Activated naive CD4-positive, alpha-beta T cell treated with Interleukin-2 at 50 U/mL for 16 hours (primary cell): ENCODE measurements at regions not wholly inside any gene's neighbourhood (a gene's known extent, or its start where the extent isn't known, plus 50 kb on each side); places are given as distances from the start of the nearest gene placed in this dataset.
"Not testable (repeated sequence)": the region's sequence is repeated elsewhere in the genome, so short reads cannot be mapped to it uniquely, and the experiment has no call there.

ENCODE experiments used
- DNase-seq: peaks from one replicate; pipeline ENCODE4 v3.0.0-alpha.2; 2020

GRCh38 chr3:193909387-193909786, 226.6 kb upstream of the HES1 start:
- DNase-seq: no peak

- DNase-seq: no peak
Observed at GRCh38 chr3:193910310-193910709, 225.6 kb upstream of the HES1 start.

GRCh38 chr3:193910886-193911738, 224.8 kb upstream of the HES1 start:
- no peak for DNase-seq

- no peak for DNase-seq
Observed at GRCh38 chr3:193911784-193912340, 224.1 kb upstream of the HES1 start.

- DNase-seq: no peak
Observed at GRCh38 chr3:193912621-193913178, 223.2 kb upstream of the HES1 start.

- DNase-seq: no peak
Observed at GRCh38 chr3:193914602-193915001, 221.3 kb upstream of the HES1 start.

- DNase-seq: no peak
Observed at GRCh38 chr3:193915099-193915498, 220.8 kb upstream of the HES1 start.

- no peak for DNase-seq
Observed at GRCh38 chr3:193915613-193916012, 220.3 kb upstream of the HES1 start.

- no peak for DNase-seq
Observed at GRCh38 chr3:193917158-193917557, 218.8 kb upstream of the HES1 start.

- DNase-seq: no peak
Observed at GRCh38 chr3:193921465-193921864, 214.5 kb upstream of the HES1 start.

- DNase-seq: no peak
Observed at GRCh38 chr3:193922034-193922774, 213.7 kb upstream of the HES1 start.

GRCh38 chr3:193923958-193924357, 212.0 kb upstream of the HES1 start:
- DNase-seq: not testable (repeated sequence)

- DNase-seq: not testable (repeated sequence)
Observed at GRCh38 chr3:193926071-193926470, 209.9 kb upstream of the HES1 start.

GRCh38 chr3:193927413-193928206, 208.3 kb upstream of the HES1 start:
- DNase-seq: not testable (repeated sequence)

GRCh38 chr3:193928354-193929209, 207.4 kb upstream of the HES1 start:
- no peak for DNase-seq

GRCh38 chr3:193929373-193929772, 206.6 kb upstream of the HES1 start:
- no peak for DNase-seq

- no peak for DNase-seq
Observed at GRCh38 chr3:193929921-193930646, 205.9 kb upstream of the HES1 start.

GRCh38 chr3:193932136-193932535, 203.8 kb upstream of the HES1 start:
- DNase-seq: no peak

- no peak for DNase-seq
Observed at GRCh38 chr3:193932576-193932975, 203.4 kb upstream of the HES1 start.

- DNase-seq: no peak
Observed at GRCh38 chr3:193933451-193933850, 202.5 kb upstream of the HES1 start.

- DNase-seq: no peak
Observed at GRCh38 chr3:193935916-193936315, 200.0 kb upstream of the HES1 start.
